Aorta (tissue), 5 donors: ENCODE measurements at regions not wholly inside any gene's neighbourhood (a gene's known extent, or its start where the extent isn't known, plus 50 kb on each side); places are given as distances from the start of the nearest gene placed in this dataset.

Experiments used
- ATAC-seq: fragments of 200-7000 bp; cut with Tn5 transposase; one replicate; pipeline ENCODE4 v1.9.1; 2022; ENCODE audit warnings: moderate library complexity; ENCODE audit not compliant: low FRiP score
- DNase-seq, 2 donors: peaks; one replicate each; pipeline ENCODE4 v3.0.0-alpha.2; 2020
- H3K27ac ChIP-seq, 2 donors: one replicate each; pipeline ENCODE4 v1.5.1; 2013; ENCODE audit warnings: low read length in 2 of 2, mild to moderate bottlenecking in 2 of 2, moderate library complexity in 2 of 2, control low read depth in 1 of 2, inconsistent platforms in 1 of 2, low read depth in 1 of 2
- H3K27me3 ChIP-seq, 2 donors: one replicate each; pipeline ENCODE4 v1.6.1; 2013; ENCODE audit warnings: control low read depth in 1 of 2, low read length in 1 of 2, mild to moderate bottlenecking in 1 of 2, moderate library complexity in 1 of 2; ENCODE audit not compliant: insufficient read depth in 2 of 2, control insufficient read depth in 1 of 2
- H3K36me3 ChIP-seq, 2 donors: one replicate each; pipeline ENCODE4 v1.6.1; 2013; ENCODE audit warnings: control low read depth in 1 of 2, low read length in 1 of 2, mild to moderate bottlenecking in 1 of 2; ENCODE audit not compliant: insufficient read depth in 2 of 2, control insufficient read depth in 1 of 2
- H3K4me1 ChIP-seq, 2 donors: one replicate each; pipeline ENCODE4 v1.6.1; 2013; ENCODE audit warnings: low read length in 2 of 2, control low read depth in 1 of 2, mild to moderate bottlenecking in 1 of 2, moderate library complexity in 1 of 2; ENCODE audit not compliant: insufficient read depth in 2 of 2, control insufficient read depth in 1 of 2
- H3K4me3 ChIP-seq, 2 donors: one replicate each; pipeline ENCODE4 v1.5.1; 2013; ENCODE audit warnings: low read length in 2 of 2, control low read depth in 1 of 2, mild to moderate bottlenecking in 1 of 2
- H3K9me3 ChIP-seq: one replicate; pipeline ENCODE4 v1.6.1; 2013; ENCODE audit warnings: mild to moderate bottlenecking, low read length; ENCODE audit not compliant: control insufficient read depth
- WGBS, 2 donors: extraction: QIAGEN DNeasy Blood & Tissue Kit; methylation state at CpG; one replicate each; pipeline ENCODE4 v1.1.7; 2013; 5-methylcytosine and 5-hydroxymethylcytosine counted together
- intact Hi-C, 2 donors: fragments of 100-400 bp; cut with DNase I; formaldehyde crosslinking; loops; one replicate each; pipeline versions ENCODE4 v1.14.2 to v1.15.0; 2022
- donor health status: healthy with polysubstance abuse.
- donor health status: Bipolar disorder and iron deficiency.
- donor health status: DM: no; HTN: no; CAD: no.
- donor health status: DM: no; HTN: no; CAD: no.
- donor health status: DM: yes; HTN: yes; CAD: no.

GRCh38 chrX:45306794-45307193, 106.1 kb upstream of the DIPK2B start:
- no peak for ATAC-seq
- Histone ChIP-seq H3K27me3 (no peaks in the 10 kb centered on the region), H3K4me3 (no peak overlapping the region), H3K36me3 (no peaks in the 10 kb centered on the region), H3K9me3 (no peaks in the 10 kb centered on the region), H3K27ac (no peak overlapping the region), H3K4me1 (no peaks in the 10 kb centered on the region)
- no peak for DNase-seq
- intact Hi-C loops: no loop called here
- 16 to 64% methylated on average over 1 of the region's 1 CpG for WGBS, 2 donors

- no peak for ATAC-seq
- H3K4me1 ChIP-seq: no peaks in the 10 kb centered on the region
- H3K4me3 ChIP-seq: no peak overlapping the region
- no peaks in the 10 kb centered on the region for H3K27me3 ChIP-seq
- 87 to 97% methylated on average over 2 of the region's 2 CpGs for WGBS, 2 donors
- no peaks in the 10 kb centered on the region for H3K36me3 ChIP-seq
- no peak for DNase-seq
- intact Hi-C loops: no loop called here
- H3K9me3 ChIP-seq: no peaks in the 10 kb centered on the region
- H3K27ac ChIP-seq: no peak overlapping the region
These were observed 100.0 kb upstream of the DIPK2B start for GRCh38 chrX:45300638-45301037.

- no peaks in the 10 kb centered on the region for H3K27me3 ChIP-seq
- no peaks in the 10 kb centered on the region for H3K4me1 ChIP-seq
- ATAC-seq (no peak), DNase-seq (no peak)
- 29% methylated on average over 3 of the region's 3 CpGs for WGBS, 2 donors
- H3K9me3 ChIP-seq: no peaks in the 10 kb centered on the region
- intact Hi-C loops: no loop called here
- H3K4me3 ChIP-seq: no peak overlapping the region
- H3K36me3 ChIP-seq: no peaks in the 10 kb centered on the region
- no peak overlapping the region for H3K27ac ChIP-seq
These were observed 94.7 kb upstream of the DIPK2B start for GRCh38 chrX:45295259-45295986.

GRCh38 chrX:45274576-45274975, 73.9 kb upstream of the DIPK2B start:
- intact Hi-C loops: no loop called here
- H3K4me3 ChIP-seq: no peak overlapping the region
- H3K36me3 ChIP-seq: no peaks in the 10 kb centered on the region
- WGBS, 2 donors: 10 to 42% methylated on average over 1 of the region's 1 CpG
- DNase-seq (no peak), ATAC-seq (no peak)
- H3K27me3 ChIP-seq: no peaks in the 10 kb centered on the region
- H3K4me1 ChIP-seq: no peaks in the 10 kb centered on the region
- H3K27ac ChIP-seq: no peak overlapping the region
- H3K9me3 ChIP-seq: no peaks in the 10 kb centered on the region

- ATAC-seq (no peak), DNase-seq (no peak)
- Histone ChIP-seq H3K27me3 (no peaks in the 10 kb centered on the region), H3K36me3 (no peaks in the 10 kb centered on the region), H3K27ac (no peak overlapping the region), H3K4me3 (no peak overlapping the region), H3K4me1 (no peaks in the 10 kb centered on the region), H3K9me3 (no peaks in the 10 kb centered on the region)
- 66 to 93% methylated on average over 1 of the region's 1 CpG for WGBS, 2 donors
- intact Hi-C loops: no loop called here
These were observed 66.3 kb upstream of the DIPK2B start for GRCh38 chrX:45267007-45267406.

GRCh38 chrX:45266456-45266855, 65.8 kb upstream of the DIPK2B start:
- ATAC-seq (no peak), DNase-seq (no peak)
- Histone ChIP-seq H3K4me3 (no peak overlapping the region), H3K27ac (no peak overlapping the region), H3K27me3 (no peaks in the 10 kb centered on the region), H3K36me3 (no peaks in the 10 kb centered on the region), H3K9me3 (no peaks in the 10 kb centered on the region), H3K4me1 (no peaks in the 10 kb centered on the region)
- 63 to 87% methylated on average over 1 of the region's 1 CpG for WGBS, 2 donors
- intact Hi-C loops: no loop called here

GRCh38 chrX:45264865-45265264, 64.2 kb upstream of the DIPK2B start:
- DNase-seq (no peak), ATAC-seq (no peak)
- Histone ChIP-seq H3K36me3 (no peaks in the 10 kb centered on the region), H3K27ac (no peak overlapping the region), H3K4me1 (no peaks in the 10 kb centered on the region), H3K9me3 (no peaks in the 10 kb centered on the region), H3K4me3 (no peak overlapping the region), H3K27me3 (no peaks in the 10 kb centered on the region)
- intact Hi-C loops: no loop called here
- WGBS, 2 donors: 19 to 58% methylated on average over 7 of the region's 7 CpGs

GRCh38 chrX:45261471-45261870, 60.8 kb upstream of the DIPK2B start:
- 77 to 100% methylated on average over 1 of the region's 1 CpG for WGBS, 2 donors
- H3K9me3 ChIP-seq: no peaks in the 10 kb centered on the region
- no peak overlapping the region for H3K4me3 ChIP-seq
- intact Hi-C loops: no loop called here
- DNase-seq: no peak
- H3K4me1 ChIP-seq: no peaks in the 10 kb centered on the region
- no peak for ATAC-seq
- H3K27me3 ChIP-seq: no peaks in the 10 kb centered on the region
- no peaks in the 10 kb centered on the region for H3K36me3 ChIP-seq
- H3K27ac ChIP-seq: no peak overlapping the region

- Histone ChIP-seq H3K9me3 (no peaks in the 10 kb centered on the region), H3K36me3 (no peaks in the 10 kb centered on the region), H3K4me3 (no peak overlapping the region), H3K27me3 (no peaks in the 10 kb centered on the region), H3K4me1 (no peaks in the 10 kb centered on the region), H3K27ac (no peak overlapping the region)
- ATAC-seq (no peak), DNase-seq (no peak)
- intact Hi-C loops: no loop called here
- WGBS, 2 donors: 59 to 95% methylated on average over 1 of the region's 1 CpG
These were observed 60.3 kb upstream of the DIPK2B start for GRCh38 chrX:45261005-45261404.
